WERI-Rb-1 (cell line): ENCODE measurements at regions not wholly inside any gene's neighbourhood (a gene's known extent, or its start where the extent isn't known, plus 50 kb on each side); places are given as distances from the start of the nearest gene placed in this dataset.

ENCODE experiments used
- DNase-seq: peaks from one replicate; pipeline ENCODE4 v3.0.0-alpha.2; 2020
- H3K27ac ChIP-seq: fragments of 250-450 bp; sonication (Bioruptor Pico); 2 replicates; pipeline ENCODE4 v1.5.1; 2020; ENCODE audit warnings: mild to moderate bottlenecking, moderate library complexity
- H3K27me3 ChIP-seq: fragments of 250-450 bp; sonication (Bioruptor Pico); 2 replicates; pipeline ENCODE4 v1.5.1; 2021; ENCODE audit warnings: mild to moderate bottlenecking, low read depth, moderate library complexity; ENCODE audit not compliant: insufficient read depth, severe bottlenecking
- H3K36me3 ChIP-seq: fragments of 250-450 bp; sonication (Bioruptor Pico); 2 replicates; pipeline ENCODE4 v1.5.1; 2020; ENCODE audit warnings: mild to moderate bottlenecking, moderate library complexity
- H3K4me3 ChIP-seq: 2 replicates; pipeline ENCODE4 v1.5.1; 2011; ENCODE audit warnings: low read depth, mild to moderate bottlenecking, control low read depth, low read length
- H3K9me3 ChIP-seq: fragments of 250-450 bp; sonication (Bioruptor Pico); 2 replicates; pipeline ENCODE4 v1.5.1; 2021; ENCODE audit warnings: mild to moderate bottlenecking, moderate library complexity; ENCODE audit not compliant: severe bottlenecking
- CTCF ChIP-seq: IDR thresholded peaks from 2 replicates; pipeline ENCODE4 v1.5.1; 2011; ENCODE audit warnings: low read depth, mild to moderate bottlenecking, control low read depth, inconsistent platforms, low read length

DNA sequence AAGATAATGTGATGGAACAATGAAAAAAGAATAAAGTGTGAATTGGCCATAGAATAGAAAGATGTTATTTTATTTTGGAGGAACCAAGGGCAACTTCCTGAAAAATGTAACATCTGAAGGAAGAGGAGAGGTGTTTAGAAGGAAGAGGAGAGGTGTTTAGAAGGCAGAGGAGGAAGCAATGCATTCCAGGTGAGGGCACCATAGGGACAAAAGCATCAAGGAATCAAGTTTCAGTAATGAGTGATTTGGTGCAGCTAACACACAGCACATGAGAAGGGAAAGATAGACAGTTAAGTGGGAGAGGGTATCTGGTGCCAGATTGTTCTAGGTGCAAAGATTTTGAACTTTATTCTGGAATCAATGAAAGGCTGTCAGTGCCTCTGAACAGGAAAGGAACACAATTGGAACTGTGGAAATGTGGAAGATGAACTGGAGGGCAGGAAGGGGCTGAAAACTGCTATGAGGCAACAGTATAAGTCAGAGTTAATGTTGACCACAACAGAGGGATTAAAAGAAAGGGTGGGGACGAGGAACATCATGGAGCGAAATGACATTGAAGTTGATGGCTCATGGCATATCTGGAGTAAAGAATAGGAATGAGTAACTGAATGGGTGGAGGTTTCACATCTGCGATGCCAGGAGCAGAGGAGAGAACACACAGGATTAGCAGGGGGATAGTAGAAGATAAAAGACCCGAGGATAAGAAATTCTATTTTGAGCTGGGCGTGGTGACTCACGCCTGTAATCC is 326.6 kb downstream of the LRIG3 start:
- H3K4me3 ChIP-seq: no peak overlapping the region
- no peaks in the 10 kb centered on the region for H3K9me3 ChIP-seq
- DNase-seq: no peak
- no peak for TF ChIP-seq CTCF
- H3K27me3 ChIP-seq: no peaks in the 10 kb centered on the region
- H3K27ac ChIP-seq: no peak overlapping the region
- H3K36me3 ChIP-seq: no peaks in the 10 kb centered on the region

DNA sequence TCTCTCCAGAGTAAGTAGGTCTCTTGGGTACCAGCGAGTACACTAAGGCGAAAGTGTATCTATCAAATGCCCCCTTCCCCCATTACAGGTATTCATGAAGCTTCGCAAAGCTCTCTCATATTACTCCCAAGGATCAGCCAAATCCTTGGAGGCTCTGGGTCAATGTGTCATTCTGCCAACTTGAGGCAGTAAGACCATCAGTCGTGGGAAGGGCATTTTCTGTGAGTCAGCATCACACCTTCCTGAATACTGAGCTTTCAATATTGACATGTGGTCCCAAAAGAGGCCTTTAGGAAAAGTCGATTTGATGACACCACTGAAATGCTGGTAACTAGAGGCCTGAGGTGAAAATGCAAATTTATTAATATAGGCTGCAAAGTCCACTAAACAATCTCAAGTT is 323.9 kb downstream of the LRIG3 start:
- Histone ChIP-seq H3K9me3 (no peaks in the 10 kb centered on the region), H3K4me3 (no peak overlapping the region), H3K27ac (no peak overlapping the region), H3K36me3 (no peaks in the 10 kb centered on the region), H3K27me3 (no peaks in the 10 kb centered on the region)
- DNase-seq: peak; percentile 16
- TF ChIP-seq CTCF: no peak

GRCh38 chr12:58601529-58601928 is 318.8 kb downstream of the LRIG3 start:
- H3K4me3 ChIP-seq: no peak overlapping the region
- H3K27ac ChIP-seq: no peak overlapping the region
- no peaks in the 10 kb centered on the region for H3K36me3 ChIP-seq
- no peaks in the 10 kb centered on the region for H3K27me3 ChIP-seq
- H3K9me3 ChIP-seq: no peaks in the 10 kb centered on the region
- TF ChIP-seq CTCF: no peak
- DNase-seq: no peak

DNA sequence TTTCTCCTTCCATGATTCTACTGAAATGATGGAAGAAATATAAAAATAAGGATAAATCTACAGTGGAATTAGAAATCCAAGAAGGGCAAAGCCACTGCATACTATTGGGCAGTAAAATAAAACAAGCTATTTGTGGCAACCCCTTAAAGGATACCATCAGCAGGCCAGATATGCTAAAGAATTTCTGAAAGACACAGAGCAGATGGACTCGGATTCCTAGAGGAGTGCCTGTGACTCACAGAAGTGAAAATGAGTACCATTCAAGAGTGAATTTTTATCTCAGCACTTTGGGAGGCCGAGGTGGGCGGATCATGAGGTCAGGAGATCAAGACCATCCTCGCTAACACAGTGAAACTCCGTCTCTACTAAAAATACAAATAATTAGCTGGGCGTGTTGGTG is 318.1 kb downstream of the LRIG3 start:
- H3K4me3 ChIP-seq: no peak overlapping the region
- H3K9me3 ChIP-seq: no peaks in the 10 kb centered on the region
- DNase-seq: no peak
- no peak for TF ChIP-seq CTCF
- no peaks in the 10 kb centered on the region for H3K36me3 ChIP-seq
- H3K27ac ChIP-seq: no peak overlapping the region
- no peaks in the 10 kb centered on the region for H3K27me3 ChIP-seq

- no peaks in the 10 kb centered on the region for H3K9me3 ChIP-seq
- no peak for DNase-seq
- no peaks in the 10 kb centered on the region for H3K27me3 ChIP-seq
- TF ChIP-seq CTCF: no peak
- no peaks in the 10 kb centered on the region for H3K36me3 ChIP-seq
- H3K27ac ChIP-seq: no peak overlapping the region
- H3K4me3 ChIP-seq: no peak overlapping the region
Measured at GRCh38 chr12:58602736-58603135, 317.6 kb downstream of the LRIG3 start.

GRCh38 chr12:58607805-58608204 is 312.5 kb downstream of the LRIG3 start:
- DNase-seq: no peak
- Histone ChIP-seq H3K27me3 (no peaks in the 10 kb centered on the region), H3K9me3 (no peaks in the 10 kb centered on the region), H3K27ac (no peak overlapping the region), H3K4me3 (no peak overlapping the region), H3K36me3 (no peaks in the 10 kb centered on the region)
- TF ChIP-seq CTCF: no peak
